ENCODE measurements at regions not wholly inside any gene's neighbourhood (a gene's known extent, or its start where the extent isn't known, plus 50 kb on each side); places are given as distances from the start of the nearest gene placed in this dataset.

- TF ChIP-seq GATA2 (IDR thresholded peaks at IDR 0.05; ENCODE audit: low read depth, low read length): no peak
- no peak for TF ChIP-seq GATA3 (IDR thresholded peaks at IDR 0.05; ENCODE audit: low read depth, low read length)
Observed at GRCh38 chr2:139369423-139370409, 589.5 kb upstream of the NXPH2 start.
